ENCODE measurements at regions not wholly inside any gene's neighbourhood (a gene's known extent, or its start where the extent isn't known, plus 50 kb on each side); places are given as distances from the start of the nearest gene placed in this dataset.
"Not testable (repeated sequence)": the region's sequence is repeated elsewhere in the genome, so short reads cannot be mapped to it uniquely, and the experiment has no call there.

GRCh38 chr2:111470924-111471323 is 350.2 kb downstream of the BCL2L11 start:
- not testable (repeated sequence) for H3K27ac ChIP-seq

DNA sequence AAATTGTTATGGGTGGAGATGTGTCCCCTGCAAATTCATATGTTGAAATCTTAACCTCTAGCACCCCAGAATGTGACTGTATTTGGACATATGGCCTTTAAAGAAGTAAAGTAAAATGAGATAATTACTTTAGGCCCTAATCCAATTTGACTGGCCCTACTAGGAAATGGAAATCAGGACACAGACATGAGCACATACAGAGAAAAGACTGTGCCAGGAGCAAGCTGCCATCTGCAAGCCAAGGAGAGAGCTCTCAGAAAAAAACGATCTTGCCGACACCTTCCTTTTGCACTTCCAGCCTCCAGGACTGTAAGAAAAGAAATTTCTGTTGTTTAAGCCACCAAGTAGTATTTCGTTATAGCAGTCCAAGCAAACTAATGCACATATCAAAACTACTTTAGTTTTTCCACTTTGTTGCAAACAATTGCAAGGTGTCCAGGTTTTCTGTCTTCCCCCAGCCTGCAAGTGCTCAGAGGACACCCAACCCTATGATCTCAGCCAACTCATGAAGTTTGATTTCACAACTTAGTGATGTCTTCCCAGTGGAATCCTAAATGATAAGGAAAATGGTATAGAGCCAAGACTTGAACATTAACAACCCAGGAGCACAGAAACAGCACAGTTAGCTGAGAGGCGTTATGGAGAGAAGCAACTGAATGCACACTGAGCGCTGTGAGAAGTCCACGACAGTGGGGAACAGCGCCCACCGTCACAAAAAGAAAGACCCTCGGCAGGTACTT is 351.2 kb downstream of the BCL2L11 start:
- H3K27ac ChIP-seq = not testable (repeated sequence)

GRCh38 chr2:111472844-111473403 is 352.2 kb downstream of the BCL2L11 start:
- not testable (repeated sequence) for H3K27ac ChIP-seq

- TF ChIP-seq, protein P1, sequence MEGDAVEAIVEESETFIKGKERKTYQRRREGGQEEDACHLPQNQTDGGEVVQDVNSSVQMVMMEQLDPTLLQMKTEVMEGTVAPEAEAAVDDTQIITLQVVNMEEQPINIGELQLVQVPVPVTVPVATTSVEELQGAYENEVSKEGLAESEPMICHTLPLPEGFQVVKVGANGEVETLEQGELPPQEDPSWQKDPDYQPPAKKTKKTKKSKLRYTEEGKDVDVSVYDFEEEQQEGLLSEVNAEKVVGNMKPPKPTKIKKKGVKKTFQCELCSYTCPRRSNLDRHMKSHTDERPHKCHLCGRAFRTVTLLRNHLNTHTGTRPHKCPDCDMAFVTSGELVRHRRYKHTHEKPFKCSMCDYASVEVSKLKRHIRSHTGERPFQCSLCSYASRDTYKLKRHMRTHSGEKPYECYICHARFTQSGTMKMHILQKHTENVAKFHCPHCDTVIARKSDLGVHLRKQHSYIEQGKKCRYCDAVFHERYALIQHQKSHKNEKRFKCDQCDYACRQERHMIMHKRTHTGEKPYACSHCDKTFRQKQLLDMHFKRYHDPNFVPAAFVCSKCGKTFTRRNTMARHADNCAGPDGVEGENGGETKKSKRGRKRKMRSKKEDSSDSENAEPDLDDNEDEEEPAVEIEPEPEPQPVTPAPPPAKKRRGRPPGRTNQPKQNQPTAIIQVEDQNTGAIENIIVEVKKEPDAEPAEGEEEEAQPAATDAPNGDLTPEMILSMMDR (IDR thresholded peaks at IDR 0.05) = peak; percentile 31; the same call in 1 of the 2 replicates
- not testable (repeated sequence) for H3K27ac ChIP-seq
Measured at GRCh38 chr2:111473522-111473921, 352.8 kb downstream of the BCL2L11 start.

GRCh38 chr2:111474198-111474705 is 353.5 kb downstream of the BCL2L11 start:
- H3K27ac ChIP-seq = not testable (repeated sequence)

- H3K27ac ChIP-seq = not testable (repeated sequence)
Measured at GRCh38 chr2:111478335-111478734, 357.6 kb downstream of the BCL2L11 start.

- not testable (repeated sequence) for H3K27ac ChIP-seq
Measured at GRCh38 chr2:111478871-111479318, 358.2 kb downstream of the BCL2L11 start.

GRCh38 chr2:111480016-111480625 is 359.4 kb downstream of the BCL2L11 start:
- not testable (repeated sequence) for H3K27ac ChIP-seq

- not testable (repeated sequence) for H3K27ac ChIP-seq
Measured at GRCh38 chr2:111480633-111481032, 359.9 kb downstream of the BCL2L11 start.

DNA sequence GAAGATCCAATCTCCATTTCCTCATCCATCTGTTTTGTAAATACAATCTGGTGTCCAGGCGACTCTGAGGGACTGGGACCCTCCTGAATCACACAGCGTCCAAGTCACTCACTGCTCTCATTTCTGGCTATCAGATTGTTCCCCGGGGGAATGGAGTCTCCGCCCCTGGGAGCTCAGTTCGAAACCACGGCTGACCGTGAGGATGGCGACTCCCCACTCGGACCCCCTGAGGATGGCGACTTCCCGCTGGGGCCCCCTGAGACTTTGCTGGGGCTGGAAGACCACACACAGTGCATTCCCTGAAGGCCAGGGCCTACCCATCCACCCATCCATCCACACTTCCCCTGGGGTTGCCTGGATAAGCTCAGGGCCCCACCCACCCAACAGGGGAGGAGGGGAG is 360.5 kb downstream of the BCL2L11 start:
- not testable (repeated sequence) for H3K27ac ChIP-seq

- H3K27ac ChIP-seq = not testable (repeated sequence)
Measured at GRCh38 chr2:111482987-111483679, 362.4 kb downstream of the BCL2L11 start.

- H3K27ac ChIP-seq = not testable (repeated sequence)
Measured at GRCh38 chr2:111484097-111484496, 363.4 kb downstream of the BCL2L11 start.

GRCh38 chr2:111485895-111486294 is 365.2 kb downstream of the BCL2L11 start:
- not testable (repeated sequence) for H3K27ac ChIP-seq

- H3K27ac ChIP-seq = not testable (repeated sequence)
Measured at GRCh38 chr2:111488451-111488850, 367.7 kb downstream of the BCL2L11 start.

GRCh38 chr2:111489460-111489859 is 368.7 kb downstream of the BCL2L11 start:
- H3K27ac ChIP-seq = not testable (repeated sequence)

GRCh38 chr2:111491181-111491580 is 370.5 kb downstream of the BCL2L11 start:
- not testable (repeated sequence) for H3K27ac ChIP-seq

DNA sequence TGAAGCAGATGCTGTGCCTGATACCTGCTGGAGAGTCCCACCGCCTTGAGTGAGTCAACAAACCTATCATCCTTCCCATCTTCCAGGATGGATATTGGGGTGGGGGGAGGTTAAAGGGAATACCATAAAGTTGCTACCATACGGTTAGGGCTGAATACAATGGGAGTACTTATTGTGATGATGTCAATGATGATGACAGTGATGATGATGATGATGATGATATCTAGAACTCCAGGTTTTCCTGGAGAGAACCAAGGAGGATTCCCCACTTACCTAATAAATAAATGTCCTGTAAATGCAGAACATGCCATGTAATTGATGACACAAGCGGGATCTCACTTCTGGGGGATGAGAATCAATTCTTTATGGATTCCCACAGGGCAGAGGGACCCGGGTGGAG is 370.9 kb downstream of the BCL2L11 start:
- not testable (repeated sequence) for H3K27ac ChIP-seq

- H3K27ac ChIP-seq = not testable (repeated sequence)
Measured at GRCh38 chr2:111492995-111493719, 372.4 kb downstream of the BCL2L11 start.

- not testable (repeated sequence) for H3K27ac ChIP-seq
Measured at GRCh38 chr2:111493720-111494078, 373.0 kb downstream of the BCL2L11 start.

Data from 22Rv1 (cell line).